ENCODE measurements at regions not wholly inside any gene's neighbourhood (a gene's known extent, or its start where the extent isn't known, plus 50 kb on each side); places are given as distances from the start of the nearest gene placed in this dataset.

- TF ChIP-seq POGZ (CRISPR knock-in tag; IDR thresholded peaks at IDR 0.05) = peak; percentile 94
- TF ChIP-seq IRF2 (CRISPR knock-in tag; IDR thresholded peaks at IDR 0.05) = peak; percentile 50; the same call in 1 of the 2 replicates
- TF ChIP-seq PAXIP1 (CRISPR knock-in tag; conservative IDR thresholded peaks at IDR 0.05) = peak; percentile 64
- TF ChIP-seq SKIL (CRISPR knock-in tag; IDR thresholded peaks at IDR 0.05; ENCODE audit: borderline replicate concordance) = no peak
- no peak for TF ChIP-seq ZNF878 (CRISPR knock-in tag; IDR thresholded peaks at IDR 0.05)
- no peak for TF ChIP-seq ZMAT3 (CRISPR knock-in tag; conservative IDR thresholded peaks at IDR 0.05)
- no peak for TF ChIP-seq ZNF530 (CRISPR knock-in tag; IDR thresholded peaks at IDR 0.05; ENCODE audit: low read depth)
- TF ChIP-seq ZMYM3 (CRISPR knock-in tag; IDR thresholded peaks at IDR 0.05) = peak; percentile 40; the same call in 1 of the 2 replicates
- 0 out of 2 replicates have a peak, but pooled peaks have one; percentile 12 for TF ChIP-seq ZNF710 (CRISPR knock-in tag; IDR thresholded peaks at IDR 0.05; ENCODE audit: borderline replicate concordance)
- TF ChIP-seq ESRRA (CRISPR knock-in tag; IDR thresholded peaks at IDR 0.05; ENCODE audit: low read depth) = peak; percentile 87; the same call in 1 of the 2 replicates
- no peak for TF ChIP-seq SOX13 (IDR thresholded peaks at IDR 0.05)
- TF ChIP-seq SOX13 (CRISPR knock-in tag; conservative IDR thresholded peaks at IDR 0.05 in 1 of 2, IDR thresholded peaks at IDR 0.05 in 1 of 2) = peak in 1 of 2 experiments; percentile 31; a peak in 1 of 4 replicates
- TF ChIP-seq FOSL1 (CRISPR knock-in tag; IDR thresholded peaks at IDR 0.05; ENCODE audit: borderline replicate concordance) = no peak
- TF ChIP-seq THAP11 (CRISPR knock-in tag; IDR thresholded peaks at IDR 0.05) = 0 out of 2 replicates have a peak, but pooled peaks have one; percentile 26
- TF ChIP-seq ZNF788 (CRISPR knock-in tag; IDR thresholded peaks at IDR 0.05; ENCODE audit: borderline replicate concordance) = peak; percentile 39; the same call in 1 of the 2 replicates
- TF ChIP-seq ARID5B (CRISPR knock-in tag; IDR thresholded peaks at IDR 0.05) = peak; percentile 86
- peak; percentile 65 for TF ChIP-seq ZFY (CRISPR knock-in tag; IDR thresholded peaks at IDR 0.05)
These were observed 144.6 kb downstream of the LRIG2 start (continued) for GRCh38 chr1:113217447-113218208.
